ENCODE measurements at regions not wholly inside any gene's neighbourhood (a gene's known extent, or its start where the extent isn't known, plus 50 kb on each side); places are given as distances from the start of the nearest gene placed in this dataset.

DNA sequence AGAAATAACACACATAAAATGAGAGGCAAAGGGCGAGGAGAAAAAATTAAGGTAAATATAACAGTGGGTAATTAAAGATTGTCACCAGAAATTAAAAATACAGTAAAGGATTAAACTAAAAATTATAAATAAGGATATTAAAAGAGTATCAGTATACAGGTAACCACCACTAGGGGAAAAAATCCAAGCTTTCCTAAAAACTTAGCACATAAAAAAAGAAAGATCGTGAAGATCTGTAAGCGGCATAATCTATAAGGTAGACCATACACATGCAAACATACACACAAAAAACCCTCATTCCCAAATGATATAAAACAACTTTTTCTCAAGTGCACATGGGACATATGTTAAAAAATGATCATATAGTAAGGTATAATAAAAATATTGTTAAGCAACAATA lies 577.3 kb upstream of the NUDT12 start:
- no peak overlapping the region for H3K27ac ChIP-seq
- TF ChIP-seq ZFX (IDR thresholded peaks at IDR 0.05), result no peak
- TF ChIP-seq, protein P1, sequence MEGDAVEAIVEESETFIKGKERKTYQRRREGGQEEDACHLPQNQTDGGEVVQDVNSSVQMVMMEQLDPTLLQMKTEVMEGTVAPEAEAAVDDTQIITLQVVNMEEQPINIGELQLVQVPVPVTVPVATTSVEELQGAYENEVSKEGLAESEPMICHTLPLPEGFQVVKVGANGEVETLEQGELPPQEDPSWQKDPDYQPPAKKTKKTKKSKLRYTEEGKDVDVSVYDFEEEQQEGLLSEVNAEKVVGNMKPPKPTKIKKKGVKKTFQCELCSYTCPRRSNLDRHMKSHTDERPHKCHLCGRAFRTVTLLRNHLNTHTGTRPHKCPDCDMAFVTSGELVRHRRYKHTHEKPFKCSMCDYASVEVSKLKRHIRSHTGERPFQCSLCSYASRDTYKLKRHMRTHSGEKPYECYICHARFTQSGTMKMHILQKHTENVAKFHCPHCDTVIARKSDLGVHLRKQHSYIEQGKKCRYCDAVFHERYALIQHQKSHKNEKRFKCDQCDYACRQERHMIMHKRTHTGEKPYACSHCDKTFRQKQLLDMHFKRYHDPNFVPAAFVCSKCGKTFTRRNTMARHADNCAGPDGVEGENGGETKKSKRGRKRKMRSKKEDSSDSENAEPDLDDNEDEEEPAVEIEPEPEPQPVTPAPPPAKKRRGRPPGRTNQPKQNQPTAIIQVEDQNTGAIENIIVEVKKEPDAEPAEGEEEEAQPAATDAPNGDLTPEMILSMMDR (conservative IDR thresholded peaks at IDR 0.05), result peak; percentile 19

GRCh38 chr5:104130320-104130719 lies 567.7 kb upstream of the NUDT12 start:
- TF ChIP-seq, protein P1 (conservative IDR thresholded peaks at IDR 0.05), result no peak
- TF ChIP-seq ZFX (IDR thresholded peaks at IDR 0.05), result no peak
- H3K27ac ChIP-seq, result no peak overlapping the region

GRCh38 chr5:104128348-104128747 lies 565.8 kb upstream of the NUDT12 start:
- TF ChIP-seq ZFX (IDR thresholded peaks at IDR 0.05), result no peak
- TF ChIP-seq, protein P1 (conservative IDR thresholded peaks at IDR 0.05), result no peak
- no peak overlapping the region for H3K27ac ChIP-seq

DNA sequence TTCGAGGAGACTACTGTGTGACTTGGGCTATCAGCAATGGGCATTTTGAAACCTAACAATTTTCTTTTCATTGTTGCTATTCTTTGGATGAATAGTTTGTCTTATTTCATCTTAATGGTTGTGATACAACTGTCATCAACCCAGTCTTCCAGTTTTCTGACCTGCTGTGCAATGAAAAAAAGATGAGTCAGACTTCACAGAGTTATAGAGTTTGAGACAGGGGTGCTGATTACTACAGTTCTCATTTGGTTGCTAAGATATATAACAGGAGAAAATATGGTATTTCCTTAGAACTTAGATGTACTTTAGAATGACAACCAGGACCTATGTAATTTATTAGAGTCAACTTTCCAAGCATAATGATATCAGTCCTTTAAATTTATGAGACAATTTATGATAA lies 564.4 kb upstream of the NUDT12 start:
- no peak for TF ChIP-seq ZFX (IDR thresholded peaks at IDR 0.05)
- TF ChIP-seq, protein P1 (conservative IDR thresholded peaks at IDR 0.05), result no peak
- no peak overlapping the region for H3K27ac ChIP-seq

DNA sequence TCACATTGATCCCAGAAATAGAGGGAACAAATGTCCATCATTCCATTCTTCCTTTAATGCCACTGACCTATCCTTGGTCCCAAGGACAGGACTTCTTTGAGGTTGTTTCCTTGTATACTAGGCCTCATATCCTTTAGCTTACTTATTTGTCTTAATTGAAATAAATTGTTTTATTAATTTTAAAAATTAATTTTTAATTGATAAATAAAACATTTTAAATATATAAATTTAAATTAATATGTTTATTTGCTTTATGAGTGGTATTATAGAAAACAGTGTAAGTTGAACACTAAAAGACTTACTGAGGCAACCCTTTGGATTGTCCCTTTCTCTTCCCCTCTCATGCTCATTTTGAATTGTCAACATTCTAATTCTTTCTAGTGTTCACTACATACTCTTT lies 556.9 kb upstream of the NUDT12 start:
- TF ChIP-seq, protein P1 (conservative IDR thresholded peaks at IDR 0.05), result no peak
- no peak for TF ChIP-seq ZFX (IDR thresholded peaks at IDR 0.05)
- no peak overlapping the region for H3K27ac ChIP-seq

DNA sequence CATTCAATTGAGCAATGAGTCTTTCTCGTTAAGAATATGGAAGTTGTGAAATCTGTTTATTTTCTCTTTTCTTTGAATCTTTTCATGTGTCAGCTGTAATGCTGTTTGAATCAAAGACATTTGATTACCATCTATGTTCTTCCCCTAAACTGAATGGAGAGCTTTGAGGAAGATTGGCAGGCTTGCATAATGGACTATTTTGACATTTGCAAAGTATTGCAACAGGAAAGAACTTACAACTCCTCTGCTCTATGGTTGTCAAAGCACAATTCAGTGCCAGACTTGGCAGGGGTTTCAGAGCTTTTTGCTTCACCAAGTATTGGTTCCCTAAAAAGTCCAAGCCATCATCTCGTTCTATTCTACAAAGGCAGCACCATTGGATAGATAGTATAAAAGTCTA lies 549.0 kb upstream of the NUDT12 start:
- no peak for TF ChIP-seq ZFX (IDR thresholded peaks at IDR 0.05)
- TF ChIP-seq, protein P1 (conservative IDR thresholded peaks at IDR 0.05), result no peak
- no peak overlapping the region for H3K27ac ChIP-seq

DNA sequence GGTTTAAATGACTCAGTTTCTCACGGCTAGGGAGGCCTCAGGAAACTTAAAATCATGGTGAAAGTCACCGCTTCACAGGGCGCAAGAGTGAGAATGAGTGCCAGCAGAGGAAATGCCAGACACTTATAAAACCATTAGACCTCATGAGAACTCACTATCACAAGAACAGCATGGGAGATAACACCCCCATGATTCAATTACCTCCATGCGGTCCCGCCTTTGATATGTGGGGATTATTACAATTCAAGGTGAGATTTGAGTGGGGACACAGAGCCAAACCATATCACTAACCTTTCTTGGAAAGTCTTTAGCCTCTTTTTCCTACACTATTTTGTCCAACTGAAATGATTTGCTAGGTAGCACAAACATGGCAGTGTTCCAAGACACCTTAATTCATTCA lies 533.9 kb upstream of the NUDT12 start:
- no peak for TF ChIP-seq ZFX (IDR thresholded peaks at IDR 0.05)
- TF ChIP-seq, protein P1 (conservative IDR thresholded peaks at IDR 0.05), result no peak
- H3K27ac ChIP-seq, result no peak overlapping the region
